GM23338 (cell line): ENCODE measurements at regions not wholly inside any gene's neighbourhood (a gene's known extent, or its start where the extent isn't known, plus 50 kb on each side); places are given as distances from the start of the nearest gene placed in this dataset.

Experiments used
- ATAC-seq: fragments of 200-7000 bp; cut with Tn5 transposase; 3 replicates; pipeline ENCODE4 v1.9.1; 2020
- DNase-seq: peaks from one replicate; pipeline ENCODE4 v3.0.0-alpha.2; 2015; ENCODE audit warnings: low spot score
- H2AFZ ChIP-seq: fragments of 200-600 bp; sonication (generic); 2 replicates; pipeline ENCODE4 v1.8.0; 2016; ENCODE audit warnings: antibody characterized with exemption, mild to moderate bottlenecking, moderate library complexity
- H3F3A ChIP-seq: fragments of 200-600 bp; sonication (generic); replicated peaks from 2 replicates; pipeline ENCODE4 v1.8.0; 2017; ENCODE audit warnings: antibody characterized with exemption, mixed run types, low read depth
- H3K27ac ChIP-seq: fragments of 200-600 bp; sonication (generic); 2 replicates; pipeline ENCODE4 v1.6.1; 2016; ENCODE audit warnings: low read depth
- H3K27me3 ChIP-seq: fragments of 200-600 bp; sonication (generic); 2 replicates; pipeline ENCODE4 v1.8.0; 2016; ENCODE audit warnings: mild to moderate bottlenecking, mixed run types, moderate library complexity; ENCODE audit not compliant: insufficient read depth
- H3K36me3 ChIP-seq: fragments of 200-600 bp; sonication (generic); 2 replicates; pipeline ENCODE4 v1.8.0; 2016; ENCODE audit warnings: mild to moderate bottlenecking; ENCODE audit not compliant: insufficient read depth
- H3K4me1 ChIP-seq: fragments of 200-600 bp; sonication (generic); 2 replicates; pipeline ENCODE4 v1.8.0; 2016; ENCODE audit warnings: mild to moderate bottlenecking, moderate library complexity; ENCODE audit not compliant: insufficient read depth
- H3K4me2 ChIP-seq: fragments of 200-600 bp; sonication (generic); 2 replicates; pipeline ENCODE4 v1.7.1; 2017; ENCODE audit warnings: mixed run types
- H3K4me3 ChIP-seq: fragments of 200-600 bp; sonication (generic); 2 replicates; pipeline ENCODE4 v1.6.1; 2016; ENCODE audit warnings: mixed run types
- H3K79me2 ChIP-seq: fragments of 200-600 bp; sonication (generic); replicated peaks from 2 replicates; pipeline ENCODE4 v1.8.0; 2017; ENCODE audit warnings: mild to moderate bottlenecking; ENCODE audit not compliant: insufficient read depth
- H3K9me2 ChIP-seq: fragments of 200-600 bp; sonication (generic); 2 replicates; pipeline ENCODE4 v1.8.0; 2017; ENCODE audit not compliant: insufficient read depth
- H4K20me1 ChIP-seq: fragments of 200-600 bp; sonication (generic); replicated peaks from 2 replicates; pipeline ENCODE4 v1.8.0; 2017; ENCODE audit warnings: mild to moderate bottlenecking; ENCODE audit not compliant: insufficient read depth
- H3K27ac Mint-ChIP-seq: 2 replicates; pipeline ENCODE4 v1.8.0; 2020; ENCODE audit warnings: inconsistent platforms, mild to moderate bottlenecking, moderate library complexity, mixed read lengths
- H3K27me3 Mint-ChIP-seq: 3 replicates; pipeline ENCODE4 v1.8.0; 2022; ENCODE audit warnings: low read depth, mild to moderate bottlenecking, moderate library complexity, mixed read lengths, inconsistent platforms; ENCODE audit not compliant: insufficient read depth, poor library complexity
- H3K36me3 Mint-ChIP-seq: 3 replicates; pipeline ENCODE4 v1.8.0; 2021; ENCODE audit warnings: low read depth, mild to moderate bottlenecking, inconsistent platforms, moderate library complexity, mixed read lengths
- H3K4me1 Mint-ChIP-seq: 3 replicates; pipeline ENCODE4 v1.8.0; 2020; ENCODE audit warnings: mild to moderate bottlenecking, inconsistent platforms, mixed read lengths
- H3K4me3 Mint-ChIP-seq: 3 replicates; pipeline ENCODE4 v1.8.0; 2021; ENCODE audit warnings: moderate library complexity, mild to moderate bottlenecking, inconsistent platforms, mixed read lengths
- H3K9me3 Mint-ChIP-seq: 3 replicates; pipeline ENCODE4 v1.8.0; 2020; ENCODE audit warnings: moderate library complexity, mild to moderate bottlenecking, inconsistent platforms, mixed read lengths
- CREB1 ChIP-seq: fragments of 250-450 bp; sonication (Bioruptor Pico); IDR thresholded peaks from 2 replicates; pipeline ENCODE4 v1.5.0; 2020; ENCODE audit warnings: low read depth, mild to moderate bottlenecking, moderate library complexity
- ETS1 ChIP-seq: IDR thresholded peaks from 2 replicates; pipeline ENCODE4 v1.6.1; 2016; ENCODE audit warnings: antibody characterized with exemption
- EZH2 ChIP-seq: fragments of 200-600 bp; sonication (generic); IDR thresholded peaks from one replicate; pipeline ENCODE4 v1.8.0; 2017; ENCODE audit warnings: antibody characterized with exemption, mild to moderate bottlenecking, low read depth; ENCODE audit not compliant: unreplicated experiment
- JUNB ChIP-seq: IDR thresholded peaks from one replicate; pipeline ENCODE4 v1.6.1; 2016; ENCODE audit warnings: antibody characterized with exemption; ENCODE audit not compliant: unreplicated experiment
- NANOG ChIP-seq: IDR thresholded peaks from 2 replicates; pipeline ENCODE4 v1.6.1; 2016; ENCODE audit warnings: antibody characterized with exemption, borderline replicate concordance
- POLR2AphosphoS5 ChIP-seq: IDR thresholded peaks from 2 replicates; pipeline ENCODE4 v1.6.1; 2016; ENCODE audit warnings: antibody characterized with exemption, low read depth
- STAT1 ChIP-seq: IDR thresholded peaks from one replicate; pipeline ENCODE4 v1.6.1; 2016; ENCODE audit warnings: antibody characterized with exemption; ENCODE audit not compliant: unreplicated experiment
- ZNF114 ChIP-seq: fragments of 250-450 bp; sonication (Bioruptor Pico); IDR thresholded peaks from 2 replicates; pipeline ENCODE4 v1.5.0; 2020; ENCODE audit warnings: mild to moderate bottlenecking, moderate library complexity
- ZNF331 ChIP-seq: fragments of 250-450 bp; sonication (Bioruptor Pico); IDR thresholded peaks from 2 replicates; pipeline ENCODE4 v1.5.0; 2020; ENCODE audit warnings: low read depth, mild to moderate bottlenecking, moderate library complexity
- ZNF462 ChIP-seq: fragments of 250-450 bp; sonication (Bioruptor Pico); IDR thresholded peaks from 2 replicates; pipeline ENCODE4 v1.5.0; 2020; ENCODE audit warnings: mild to moderate bottlenecking, moderate library complexity

- TF ChIP-seq ZNF462 (CRISPR knock-in tag) (no peak), EZH2 (no peak), STAT1 (no peak), POLR2AphosphoS5 (no peak), JUNB (no peak), NANOG (no peak), ZNF114 (CRISPR knock-in tag) (no peak), ZNF331 (no peak)
These were observed 226.6 kb upstream of the ZRANB2 start (continued) for GRCh38 chr1:71307451-71307850.

GRCh38 chr1:71304125-71304524 lies 223.3 kb upstream of the ZRANB2 start:
- no peak overlapping the region for H3K4me3 Mint-ChIP-seq
- H4K20me1 ChIP-seq = no peaks in the 10 kb centered on the region
- no peak overlapping the region for H3K4me2 ChIP-seq
- no peaks in the 10 kb centered on the region for H3K27me3 Mint-ChIP-seq
- H3K9me2 ChIP-seq = no peaks in the 10 kb centered on the region
- H3K9me3 Mint-ChIP-seq = no peaks in the 10 kb centered on the region
- H3K36me3 Mint-ChIP-seq = no peaks in the 10 kb centered on the region
- no peaks in the 10 kb centered on the region for H3F3A ChIP-seq
- H3K27me3 ChIP-seq = no peaks in the 10 kb centered on the region
- no peak for ATAC-seq
- H3K4me1 Mint-ChIP-seq = peaks cover 7% of the 10 kb centered on the region; the same call in 2 of the 3 replicates
- no peak overlapping the region for H3K4me3 ChIP-seq
- no peaks in the 10 kb centered on the region for H3K79me2 ChIP-seq
- no peaks in the 10 kb centered on the region for H3K4me1 ChIP-seq
- no peak overlapping the region for H3K27ac ChIP-seq
- H3K27ac Mint-ChIP-seq = no peak overlapping the region
- no peak overlapping the region for H2AFZ ChIP-seq
- no peaks in the 10 kb centered on the region for H3K36me3 ChIP-seq
- no peak for DNase-seq
- TF ChIP-seq ZNF462 (CRISPR knock-in tag) (no peak), ZNF331 (no peak), ETS1 (no peak), ZNF114 (CRISPR knock-in tag) (no peak), JUNB (no peak), CREB1 (CRISPR knock-in tag) (no peak), STAT1 (no peak), NANOG (no peak)
